GM18870 (cell line): ENCODE measurements at regions not wholly inside any gene's neighbourhood (a gene's known extent, or its start where the extent isn't known, plus 50 kb on each side); places are given as distances from the start of the nearest gene placed in this dataset.

Experiments
- ATAC-seq: cut with Tn5 transposase; IDR thresholded peaks from one replicate; pipeline ENCODE4 v1.9.1; 2021; ENCODE audit warnings: moderate library complexity; ENCODE audit not compliant: unreplicated experiment

GRCh38 chr2:41621563-41621962 lies 426.3 kb upstream of the PKDCC start:
- ATAC-seq = no peak

- no peak for ATAC-seq
Observed at GRCh38 chr2:41622301-41622700, 425.5 kb upstream of the PKDCC start.

GRCh38 chr2:41626936-41627335 lies 420.9 kb upstream of the PKDCC start:
- ATAC-seq = no peak

GRCh38 chr2:41634686-41635085 lies 413.1 kb upstream of the PKDCC start:
- ATAC-seq = no peak

GRCh38 chr2:41644936-41645335 lies 402.9 kb upstream of the PKDCC start:
- ATAC-seq = no peak

GRCh38 chr2:41647468-41648050 lies 400.3 kb upstream of the PKDCC start:
- no peak for ATAC-seq

- no peak for ATAC-seq
Observed at GRCh38 chr2:41657226-41657625, 390.6 kb upstream of the PKDCC start.

- ATAC-seq = no peak
Observed at GRCh38 chr2:41659758-41660157, 388.1 kb upstream of the PKDCC start.

GRCh38 chr2:41662461-41662860 lies 385.4 kb upstream of the PKDCC start:
- ATAC-seq = no peak

- ATAC-seq = no peak
Observed at GRCh38 chr2:41663056-41663455, 384.8 kb upstream of the PKDCC start.

- ATAC-seq = no peak
Observed at GRCh38 chr2:41668529-41668928, 379.3 kb upstream of the PKDCC start.

GRCh38 chr2:41678639-41679038 lies 369.2 kb upstream of the PKDCC start:
- ATAC-seq = no peak

GRCh38 chr2:41686156-41686555 lies 361.7 kb upstream of the PKDCC start:
- ATAC-seq = no peak

- no peak for ATAC-seq
Observed at GRCh38 chr2:41691561-41691960, 356.3 kb upstream of the PKDCC start.

- no peak for ATAC-seq
Observed at GRCh38 chr2:41694536-41695049, 353.2 kb upstream of the PKDCC start.

GRCh38 chr2:41695198-41696113 lies 352.4 kb upstream of the PKDCC start:
- no peak for ATAC-seq

GRCh38 chr2:41697389-41697788 lies 350.4 kb upstream of the PKDCC start:
- ATAC-seq = no peak

- no peak for ATAC-seq
Observed at GRCh38 chr2:41698678-41699422, 349.0 kb upstream of the PKDCC start.

- ATAC-seq = no peak
Observed at GRCh38 chr2:41701231-41701630, 346.6 kb upstream of the PKDCC start.

- no peak for ATAC-seq
Observed at GRCh38 chr2:41703123-41703522, 344.7 kb upstream of the PKDCC start.

- ATAC-seq = no peak
Observed at GRCh38 chr2:41705634-41706033, 342.2 kb upstream of the PKDCC start.

GRCh38 chr2:41706286-41706685 lies 341.5 kb upstream of the PKDCC start:
- no peak for ATAC-seq
